ENCODE measurements at regions not wholly inside any gene's neighbourhood (a gene's known extent, or its start where the extent isn't known, plus 50 kb on each side); places are given as distances from the start of the nearest gene placed in this dataset.

GRCh38 chr5:158011422-158011821 is 152.5 kb upstream of the CLINT1 start:
- no peaks in the 10 kb centered on the region for H3K9me3 ChIP-seq
- ATAC-seq (no peak), DNase-seq (no peak)
- H3K4me3 ChIP-seq, result no peak overlapping the region
- TF ChIP-seq CTCF (IDR thresholded peaks at IDR 0.05) (no peak), POLR2A (IDR thresholded peaks at IDR 0.05) (no peak)
- intact Hi-C loops (cut with DNase I), result no loop called here
- H3K27ac ChIP-seq, result no peak overlapping the region
- H3K27me3 ChIP-seq, result no peaks in the 10 kb centered on the region
- no peaks in the 10 kb centered on the region for H3K36me3 ChIP-seq (replicated peaks in 1 of 2; ENCODE audit: insufficient read depth in 1 of 2, low read depth in 2 of 2)
- no peaks in the 10 kb centered on the region for H3K4me1 ChIP-seq

GRCh38 chr5:158010831-158011230 is 151.9 kb upstream of the CLINT1 start:
- intact Hi-C loops (cut with DNase I), result no loop called here
- no peaks in the 10 kb centered on the region for H3K27me3 ChIP-seq
- H3K4me1 ChIP-seq, result no peaks in the 10 kb centered on the region
- no peaks in the 10 kb centered on the region for H3K36me3 ChIP-seq (replicated peaks in 1 of 2; ENCODE audit: insufficient read depth in 1 of 2, low read depth in 2 of 2)
- no peaks in the 10 kb centered on the region for H3K9me3 ChIP-seq
- TF ChIP-seq CTCF (IDR thresholded peaks at IDR 0.05) (no peak), POLR2A (IDR thresholded peaks at IDR 0.05) (no peak)
- no peak overlapping the region for H3K27ac ChIP-seq
- ATAC-seq (no peak), DNase-seq (no peak)
- no peak overlapping the region for H3K4me3 ChIP-seq
- 73 to 78% methylated on average over 7 of the region's 7 CpGs for WGBS, 2 donors

GRCh38 chr5:158007336-158007735 is 148.4 kb upstream of the CLINT1 start:
- Histone ChIP-seq H3K27me3 (no peaks in the 10 kb centered on the region), H3K4me1 (no peaks in the 10 kb centered on the region), H3K36me3 (replicated peaks in 1 of 2; ENCODE audit: insufficient read depth in 1 of 2, low read depth in 2 of 2) (no peaks in the 10 kb centered on the region), H3K4me3 (no peak overlapping the region), H3K27ac (no peak overlapping the region), H3K9me3 (no peaks in the 10 kb centered on the region)
- WGBS, 2 donors, result 34 to 43% methylated on average over 3 of the region's 3 CpGs
- ATAC-seq, result no peak
- no peak for DNase-seq
- intact Hi-C loops (cut with DNase I), result no loop called here
- TF ChIP-seq POLR2A (IDR thresholded peaks at IDR 0.05) (no peak), CTCF (IDR thresholded peaks at IDR 0.05) (no peak)

GRCh38 chr5:157999696-158000095 is 140.8 kb upstream of the CLINT1 start:
- H3K36me3 ChIP-seq (replicated peaks in 1 of 2; ENCODE audit: insufficient read depth in 1 of 2, low read depth in 2 of 2), result no peaks in the 10 kb centered on the region
- no peak overlapping the region for H3K27ac ChIP-seq
- intact Hi-C loops (cut with DNase I), result no loop called here
- WGBS, 2 donors, result 70 to 72% methylated on average over 2 of the region's 2 CpGs
- H3K4me1 ChIP-seq, result peaks cover 5% of the 10 kb centered on the region
- TF ChIP-seq CTCF (IDR thresholded peaks at IDR 0.05) (no peak), POLR2A (IDR thresholded peaks at IDR 0.05) (no peak)
- DNase-seq, result no peak
- H3K9me3 ChIP-seq, result no peaks in the 10 kb centered on the region
- H3K27me3 ChIP-seq, result no peaks in the 10 kb centered on the region
- H3K4me3 ChIP-seq, result no peak overlapping the region
- no peak for ATAC-seq

GRCh38 chr5:157997991-157998504 is 139.1 kb upstream of the CLINT1 start:
- no peaks in the 10 kb centered on the region for H3K27me3 ChIP-seq
- no peak overlapping the region for H3K27ac ChIP-seq
- TF ChIP-seq POLR2A (IDR thresholded peaks at IDR 0.05), result no peak
- no peak for TF ChIP-seq CTCF (IDR thresholded peaks at IDR 0.05)
- no peaks in the 10 kb centered on the region for H3K9me3 ChIP-seq
- no peaks in the 10 kb centered on the region for H3K36me3 ChIP-seq (replicated peaks in 1 of 2; ENCODE audit: insufficient read depth in 1 of 2, low read depth in 2 of 2)
- ATAC-seq, result no peak
- H3K4me3 ChIP-seq, result no peak overlapping the region
- 75 to 77% methylated on average over 8 of the region's 8 CpGs for WGBS, 2 donors
- no peak for DNase-seq
- H3K4me1 ChIP-seq, result peaks cover 5% of the 10 kb centered on the region
- intact Hi-C loops (cut with DNase I), result no loop called here
